Left ventricle myocardium inferior (tissue), 1 donor: ENCODE measurements at regions not wholly inside any gene's neighbourhood (a gene's known extent, or its start where the extent isn't known, plus 50 kb on each side); places are given as distances from the start of the nearest gene placed in this dataset.

Source experiments
- DNase-seq: peaks from one replicate; pipeline ENCODE4 v3.0.0-alpha.2; 2020
- H3K27ac ChIP-seq: fragments of 200-600 bp; replicated peaks from 2 replicates; pipeline ENCODE4 v1.8.0; 2021
- H3K27me3 ChIP-seq: fragments of 200-600 bp; 2 replicates; pipeline ENCODE4 v1.8.0; 2021; ENCODE audit warnings: low read depth
- H3K36me3 ChIP-seq: fragments of 200-600 bp; 2 replicates; pipeline ENCODE4 v1.8.0; 2021
- H3K4me1 ChIP-seq: fragments of 200-600 bp; 2 replicates; pipeline ENCODE4 v1.8.0; 2021
- H3K4me3 ChIP-seq: fragments of 200-600 bp; 2 replicates; pipeline ENCODE4 v1.8.0; 2021; ENCODE audit warnings: mild to moderate bottlenecking, moderate library complexity
- H3K9me3 ChIP-seq: fragments of 200-600 bp; replicated peaks from 2 replicates; pipeline ENCODE4 v1.8.0; 2021
- CTCF ChIP-seq: fragments of 200-600 bp; IDR thresholded peaks from 2 replicates; pipeline ENCODE4 v1.8.0; 2021; ENCODE audit warnings: antibody characterized with exemption, mild to moderate bottlenecking, borderline replicate concordance
- intact Hi-C: fragments of 100-400 bp; cut with micrococcal nuclease; formaldehyde crosslinking; loops from one replicate; pipeline ENCODE4 v1.11.0; 2022
- donor health status: DM: no; HTN: yes; CAD: no; lungs with severe emphysema.

- intact Hi-C loops: no loop called here
- TF ChIP-seq CTCF: no peak
- H3K9me3 ChIP-seq: no peaks in the 10 kb centered on the region
- H3K4me3 ChIP-seq: no peak overlapping the region
- H3K27ac ChIP-seq: no peak overlapping the region
- no peaks in the 10 kb centered on the region for H3K36me3 ChIP-seq
- DNase-seq: no peak
- no peaks in the 10 kb centered on the region for H3K27me3 ChIP-seq
- H3K4me1 ChIP-seq: no peaks in the 10 kb centered on the region
These were observed 83.0 kb upstream of the PRLR start for GRCh38 chr5:35313291-35313690.

GRCh38 chr5:35312267-35312666 is 82.0 kb upstream of the PRLR start:
- no peak overlapping the region for H3K27ac ChIP-seq
- DNase-seq: no peak
- H3K4me1 ChIP-seq: no peaks in the 10 kb centered on the region
- no peaks in the 10 kb centered on the region for H3K36me3 ChIP-seq
- no peaks in the 10 kb centered on the region for H3K9me3 ChIP-seq
- H3K27me3 ChIP-seq: no peaks in the 10 kb centered on the region
- no peak overlapping the region for H3K4me3 ChIP-seq
- intact Hi-C loops: no loop called here
- TF ChIP-seq CTCF: no peak

- DNase-seq: no peak
- no peak for TF ChIP-seq CTCF
- intact Hi-C loops: no loop called here
- no peak overlapping the region for H3K27ac ChIP-seq
- H3K9me3 ChIP-seq: no peaks in the 10 kb centered on the region
- no peaks in the 10 kb centered on the region for H3K4me1 ChIP-seq
- no peaks in the 10 kb centered on the region for H3K36me3 ChIP-seq
- H3K27me3 ChIP-seq: no peaks in the 10 kb centered on the region
- H3K4me3 ChIP-seq: no peak overlapping the region
These were observed 79.3 kb upstream of the PRLR start for GRCh38 chr5:35309365-35310130.

- DNase-seq: no peak
- H3K27ac ChIP-seq: no peak overlapping the region
- no peaks in the 10 kb centered on the region for H3K27me3 ChIP-seq
- no peaks in the 10 kb centered on the region for H3K4me1 ChIP-seq
- no peak for TF ChIP-seq CTCF
- intact Hi-C loops: no loop called here
- no peaks in the 10 kb centered on the region for H3K36me3 ChIP-seq
- H3K9me3 ChIP-seq: no peaks in the 10 kb centered on the region
- H3K4me3 ChIP-seq: no peak overlapping the region
These were observed 78.1 kb upstream of the PRLR start for GRCh38 chr5:35308421-35308820.

- Histone ChIP-seq H3K9me3 (no peaks in the 10 kb centered on the region), H3K4me3 (no peak overlapping the region), H3K27me3 (no peaks in the 10 kb centered on the region), H3K36me3 (no peaks in the 10 kb centered on the region), H3K4me1 (no peaks in the 10 kb centered on the region), H3K27ac (no peak overlapping the region)
- no peak for DNase-seq
- intact Hi-C loops: no loop called here
- TF ChIP-seq CTCF: no peak
These were observed 76.6 kb upstream of the PRLR start for GRCh38 chr5:35306716-35307365.
